NCI-H526 (cell line): ENCODE measurements at regions not wholly inside any gene's neighbourhood (a gene's known extent, or its start where the extent isn't known, plus 50 kb on each side); places are given as distances from the start of the nearest gene placed in this dataset.

Experiments used
- DNase-seq, 2 experiments: peaks; one replicate each; lab custom pipeline; 2025; lab: John Stamatoyannopoulos, UW

- no peak for DNase-seq
Observed at GRCh38 chr12:74985986-74986319, 223.7 kb downstream of the KCNC2 start.

GRCh38 chr12:74988156-74988555, 221.5 kb downstream of the KCNC2 start:
- DNase-seq = no peak
